Caco-2 (cell line): ENCODE measurements at regions not wholly inside any gene's neighbourhood (a gene's known extent, or its start where the extent isn't known, plus 50 kb on each side); places are given as distances from the start of the nearest gene placed in this dataset.
A peak's percentile ranks its signal among the peaks of the same experiment; 100 is the strongest.

ENCODE experiments used
- BruUV-seq: library from RNA; stranded (reverse); fragments of 400-500 nt; replicated peaks from 2 replicates; lab custom pipeline; 2021; lab: Mats Ljungman, UMichigan
- CTCF ChIA-PET: fragments of 300-600 bp; sonication (Branson Sonifier 250); formaldehyde crosslinking; loops from one replicate; lab custom pipeline; 2022; ENCODE audit warnings: antibody characterized with exemption; lab: Charles Lee
- POLR2A ChIA-PET: fragments of 300-600 bp; sonication (Branson Sonifier 250); formaldehyde crosslinking; loops from one replicate; lab custom pipeline; 2022; ENCODE audit warnings: antibody characterized with exemption; lab: Charles Lee
- DNase-seq, 2 experiments: peaks; one replicate each; pipeline versions ENCODE4 v3.0.0 to v3.0.0-alpha.2; 2020 to 2022
- H3K27me3 ChIP-seq: replicated peaks from 2 replicates; pipeline ENCODE4 v1.6.0; 2011; ENCODE audit warnings: low read length; ENCODE audit not compliant: control insufficient read depth, insufficient read depth
- H3K36me3 ChIP-seq: 2 replicates; pipeline ENCODE4 v1.5.1; 2011; ENCODE audit warnings: low read length; ENCODE audit not compliant: control insufficient read depth, insufficient read depth
- H3K4me1 ChIP-seq: fragments of 250-450 bp; sonication (Bioruptor Pico); 2 replicates; pipeline ENCODE4 v1.5.1; 2020; ENCODE audit warnings: mild to moderate bottlenecking
- H3K4me3 ChIP-seq: 2 replicates; pipeline ENCODE4 v1.5.1; 2011; ENCODE audit warnings: low read depth, mild to moderate bottlenecking, control low read depth, low read length
- H3K9me3 ChIP-seq: fragments of 250-450 bp; sonication (Bioruptor Pico); 2 replicates; pipeline ENCODE4 v1.5.1; 2020; ENCODE audit warnings: mild to moderate bottlenecking, moderate library complexity
- H3K27ac Mint-ChIP-seq: one replicate; pipeline ENCODE4 v1.8.0; 2022; ENCODE audit warnings: mixed read lengths; ENCODE audit not compliant: unreplicated experiment
- H3K27me3 Mint-ChIP-seq: one replicate; pipeline ENCODE4 v1.8.0; 2022; ENCODE audit warnings: mixed read lengths; ENCODE audit not compliant: insufficient read depth, unreplicated experiment
- H3K36me3 Mint-ChIP-seq: one replicate; pipeline ENCODE4 v1.8.0; 2022; ENCODE audit warnings: mild to moderate bottlenecking, mixed read lengths; ENCODE audit not compliant: insufficient read depth, unreplicated experiment
- H3K4me1 Mint-ChIP-seq: one replicate; pipeline ENCODE4 v1.8.0; 2022; ENCODE audit warnings: low read depth, mixed read lengths; ENCODE audit not compliant: unreplicated experiment
- H3K4me3 Mint-ChIP-seq: one replicate; pipeline ENCODE4 v1.8.0; 2022; ENCODE audit warnings: mild to moderate bottlenecking, moderate library complexity, mixed read lengths; ENCODE audit not compliant: unreplicated experiment
- H3K9me3 Mint-ChIP-seq: one replicate; pipeline ENCODE4 v1.8.0; 2022; ENCODE audit warnings: mixed read lengths; ENCODE audit not compliant: unreplicated experiment
- intact Hi-C: fragments of 100-400 bp; cut with micrococcal nuclease; formaldehyde crosslinking; loops from one replicate; pipeline ENCODE4 v1.10.0; 2022; ENCODE audit not compliant: unreplicated experiment
- TF ChIP-seq, protein P1 (sequence below), 2 experiments: fragments of 200-600 bp in 1 of 2; IDR thresholded peaks; 1 replicate in 1 of 2; 2 replicates in 1 of 2; pipeline versions ENCODE4 v1.5.1 to v1.8.0; 2011 to 2022; ENCODE audit warnings: antibody characterized with exemption in 1 of 2, control low read depth in 1 of 2, inconsistent platforms in 1 of 2, low read depth in 1 of 2, low read length in 1 of 2, mild to moderate bottlenecking in 1 of 2, moderate library complexity in 1 of 2; ENCODE audit not compliant: insufficient read depth in 1 of 2, severe bottlenecking in 1 of 2, unreplicated experiment in 1 of 2

DNA sequence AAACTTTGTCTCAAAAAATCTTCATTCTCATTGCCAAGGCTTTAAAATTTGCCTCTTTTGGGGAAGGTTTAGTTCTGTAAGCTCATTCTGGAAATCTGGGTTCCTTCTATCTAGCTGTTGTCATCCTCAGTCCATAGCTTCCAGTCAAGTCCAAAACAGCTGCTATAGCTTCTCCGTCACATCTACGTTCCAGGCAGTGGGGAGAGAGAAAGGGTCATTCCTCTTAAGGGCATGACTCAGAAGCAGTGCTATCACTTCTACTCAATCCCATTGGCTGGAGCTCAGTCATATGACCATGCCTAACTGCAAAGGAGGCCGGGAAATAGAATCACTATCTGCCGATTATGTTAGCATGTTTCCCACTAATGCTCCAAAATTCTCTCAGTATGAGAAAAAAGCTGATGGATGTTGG, 141.4 kb upstream of the PTPN1 start:
- intact Hi-C loops = loop anchor here (5.0 kb wide), 1 partner anchor 48 kb away; no protein-coding TSS in a partner anchor
- TF ChIP-seq, protein P1, sequence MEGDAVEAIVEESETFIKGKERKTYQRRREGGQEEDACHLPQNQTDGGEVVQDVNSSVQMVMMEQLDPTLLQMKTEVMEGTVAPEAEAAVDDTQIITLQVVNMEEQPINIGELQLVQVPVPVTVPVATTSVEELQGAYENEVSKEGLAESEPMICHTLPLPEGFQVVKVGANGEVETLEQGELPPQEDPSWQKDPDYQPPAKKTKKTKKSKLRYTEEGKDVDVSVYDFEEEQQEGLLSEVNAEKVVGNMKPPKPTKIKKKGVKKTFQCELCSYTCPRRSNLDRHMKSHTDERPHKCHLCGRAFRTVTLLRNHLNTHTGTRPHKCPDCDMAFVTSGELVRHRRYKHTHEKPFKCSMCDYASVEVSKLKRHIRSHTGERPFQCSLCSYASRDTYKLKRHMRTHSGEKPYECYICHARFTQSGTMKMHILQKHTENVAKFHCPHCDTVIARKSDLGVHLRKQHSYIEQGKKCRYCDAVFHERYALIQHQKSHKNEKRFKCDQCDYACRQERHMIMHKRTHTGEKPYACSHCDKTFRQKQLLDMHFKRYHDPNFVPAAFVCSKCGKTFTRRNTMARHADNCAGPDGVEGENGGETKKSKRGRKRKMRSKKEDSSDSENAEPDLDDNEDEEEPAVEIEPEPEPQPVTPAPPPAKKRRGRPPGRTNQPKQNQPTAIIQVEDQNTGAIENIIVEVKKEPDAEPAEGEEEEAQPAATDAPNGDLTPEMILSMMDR (IDR thresholded peaks at IDR 0.05; ENCODE audit: insufficient read depth in 1 of 2, low read depth in 1 of 2, low read length in 1 of 2, severe bottlenecking in 1 of 2, unreplicated experiment in 1 of 2) = no peak
- H3K36me3 ChIP-seq = no peaks in the 10 kb centered on the region
- Mint-ChIP-seq H3K4me3 (no peak overlapping the region), H3K27me3 (no peaks in the 10 kb centered on the region), H3K36me3 (no peaks in the 10 kb centered on the region), H3K27ac (peak overlapping the region; percentile 2), H3K4me1 (peaks cover 45% of the 10 kb centered on the region), H3K9me3 (no peaks in the 10 kb centered on the region)
- H3K9me3 ChIP-seq = no peaks in the 10 kb centered on the region
- ChIA-PET CTCF (interaction anchor here (1.2 kb wide), 1 partner anchor 48 kb away, joined by 4 read pairs; no protein-coding TSS in a partner anchor), POLR2A (no interaction called here)
- no TSS peak for BruUV-seq
- DNase-seq = no peak
- H3K4me3 ChIP-seq = no peak overlapping the region
- no peaks in the 10 kb centered on the region for H3K27me3 ChIP-seq
- peaks cover 43% of the 10 kb centered on the region for H3K4me1 ChIP-seq

DNA sequence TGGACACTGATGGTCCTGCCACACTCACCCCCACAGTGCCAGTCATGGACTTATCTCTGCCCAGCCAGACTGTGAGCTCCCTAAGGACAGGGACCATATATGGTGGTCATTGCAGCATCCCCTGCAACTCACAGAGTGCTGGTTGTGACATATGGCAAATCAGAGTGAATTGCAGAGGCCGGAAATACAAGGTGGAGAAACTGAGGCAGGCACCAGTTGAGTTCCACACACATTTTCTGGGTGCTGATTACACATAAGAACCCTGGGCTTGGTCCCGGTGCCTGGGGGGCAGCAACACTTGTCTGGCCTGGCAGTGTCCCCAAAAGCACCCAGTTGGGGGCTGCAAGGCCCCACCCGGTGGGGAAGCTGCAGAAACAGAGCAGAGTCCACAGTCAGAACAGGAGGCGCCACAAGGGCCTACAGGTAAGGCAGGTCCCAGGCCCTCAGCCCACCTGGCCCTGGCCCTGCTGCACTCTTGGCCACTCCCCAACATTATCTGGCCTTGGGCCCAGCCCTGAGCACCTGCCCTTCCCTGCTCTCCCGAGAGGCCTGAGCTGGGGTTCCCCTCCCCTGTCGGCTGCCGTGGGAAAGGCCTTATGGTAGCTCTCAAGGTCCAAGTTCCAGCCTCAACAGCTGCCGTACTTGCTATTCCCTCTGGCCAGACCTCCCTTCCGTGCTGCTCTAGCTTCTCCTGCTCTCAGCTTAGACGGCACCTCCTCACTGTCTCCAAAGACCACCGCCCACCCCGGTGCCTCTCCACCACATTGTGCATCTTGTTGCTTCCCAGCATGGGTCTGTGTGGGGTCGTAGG, 140.8 kb upstream of the PTPN1 start:
- Mint-ChIP-seq H3K4me1 (peaks cover 50% of the 10 kb centered on the region), H3K27ac (no peak overlapping the region), H3K9me3 (no peaks in the 10 kb centered on the region), H3K27me3 (no peaks in the 10 kb centered on the region), H3K36me3 (no peaks in the 10 kb centered on the region), H3K4me3 (no peak overlapping the region)
- BruUV-seq = no TSS peak
- no peak overlapping the region for H3K4me3 ChIP-seq
- DNase-seq = peak in 1 of 2 experiments; percentile 76
- H3K9me3 ChIP-seq = no peaks in the 10 kb centered on the region
- TF ChIP-seq, protein P1 (IDR thresholded peaks at IDR 0.05; ENCODE audit: insufficient read depth in 1 of 2, low read depth in 1 of 2, low read length in 1 of 2, severe bottlenecking in 1 of 2, unreplicated experiment in 1 of 2) = no peak
- H3K36me3 ChIP-seq = no peaks in the 10 kb centered on the region
- intact Hi-C loops = loop anchor here (5.0 kb wide), 1 partner anchor 48 kb away; no protein-coding TSS in a partner anchor
- no peaks in the 10 kb centered on the region for H3K27me3 ChIP-seq
- peaks cover 45% of the 10 kb centered on the region for H3K4me1 ChIP-seq
- POLR2A ChIA-PET = no interaction called here
- CTCF ChIA-PET = no interaction called here

DNA sequence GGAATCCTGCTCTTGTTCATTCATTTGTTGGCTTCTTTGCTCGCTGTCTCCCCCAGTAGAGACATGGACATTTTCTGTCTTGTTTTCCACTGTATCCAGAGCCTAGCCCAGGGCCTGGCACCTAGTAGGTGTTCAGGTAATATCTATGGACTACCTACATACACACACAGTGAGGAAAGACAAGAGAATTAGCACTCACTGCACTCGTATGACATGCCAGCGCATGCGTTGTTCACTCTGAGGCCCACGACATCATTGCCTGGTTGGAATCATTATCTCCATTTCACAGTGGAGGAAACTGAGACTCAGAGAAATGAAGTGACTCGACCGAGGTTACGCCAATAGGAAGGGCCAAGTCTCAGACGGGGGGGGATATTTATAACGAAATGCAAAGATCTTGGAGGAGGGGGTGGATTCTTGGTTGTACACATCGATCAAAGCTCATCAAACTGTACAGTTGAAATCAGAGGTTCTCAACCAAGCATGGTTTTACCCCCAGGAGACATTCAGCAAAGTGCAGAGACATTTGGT, 140.1 kb upstream of the PTPN1 start:
- H3K27me3 Mint-ChIP-seq = no peaks in the 10 kb centered on the region
- no peak overlapping the region for H3K27ac Mint-ChIP-seq
- ChIA-PET CTCF (no interaction called here), POLR2A (no interaction called here)
- no peaks in the 10 kb centered on the region for H3K36me3 Mint-ChIP-seq
- no peak overlapping the region for H3K4me3 Mint-ChIP-seq
- TF ChIP-seq, protein P1 (IDR thresholded peaks at IDR 0.05; ENCODE audit: insufficient read depth in 1 of 2, low read depth in 1 of 2, low read length in 1 of 2, severe bottlenecking in 1 of 2, unreplicated experiment in 1 of 2) = no peak
- peaks cover 50% of the 10 kb centered on the region for H3K4me1 Mint-ChIP-seq
- no peak for DNase-seq
- Histone ChIP-seq H3K27me3 (no peaks in the 10 kb centered on the region), H3K9me3 (no peaks in the 10 kb centered on the region), H3K36me3 (no peaks in the 10 kb centered on the region), H3K4me3 (no peak overlapping the region), H3K4me1 (peaks cover 45% of the 10 kb centered on the region)
- intact Hi-C loops = no loop called here
- H3K9me3 Mint-ChIP-seq = no peaks in the 10 kb centered on the region
- no TSS peak for BruUV-seq
